Esophagus squamous epithelium (tissue), 5 donors: ENCODE measurements at regions not wholly inside any gene's neighbourhood (a gene's known extent, or its start where the extent isn't known, plus 50 kb on each side); places are given as distances from the start of the nearest gene placed in this dataset.

Experiments used
- DNase-seq: peaks from one replicate; lab custom pipeline; 2025; lab: John Stamatoyannopoulos, UW
- H3K27ac ChIP-seq, 4 donors: fragments of 200-600 bp; sonication (generic); one replicate each; pipeline ENCODE4 v1.5.1; 2016 to 2019; ENCODE audit warnings: mild to moderate bottlenecking in 1 of 4
- H3K27me3 ChIP-seq, 4 donors: fragments of 200-600 bp; sonication (generic); 1 replicate in 3 of 4; 2 replicates in 1 of 4; pipeline versions ENCODE4 v1.5.1 to v1.6.0; 2017 to 2021; ENCODE audit warnings: antibody characterized with exemption in 1 of 4
- H3K36me3 ChIP-seq, 3 donors: fragments of 200-600 bp; sonication (generic); one replicate each; pipeline ENCODE4 v1.5.1; 2016 to 2019
- H3K4me1 ChIP-seq, 3 donors: fragments of 200-600 bp; sonication (generic); one replicate each; pipeline ENCODE4 v1.5.1; 2017 to 2019
- H3K4me3 ChIP-seq, 4 donors: fragments of 200-600 bp; sonication (generic); 1 replicate in 3 of 4; 2 replicates in 1 of 4; pipeline ENCODE4 v1.5.1; 2016 to 2019; ENCODE audit warnings: mild to moderate bottlenecking in 2 of 4, moderate library complexity in 1 of 4
- H3K9me3 ChIP-seq, 3 donors: fragments of 200-600 bp; sonication (generic); one replicate each; pipeline ENCODE4 v1.5.1; 2016 to 2019
- CTCF ChIP-seq, 6 experiments: fragments of 450-650 bp in 4 of 6; fragments of 200-600 bp in 2 of 6; sonication (generic) in 2 of 6; IDR thresholded peaks; one replicate each; pipeline ENCODE4 v1.5.1; 2016 to 2019; ENCODE audit warnings: antibody characterized with exemption in 6 of 6, mild to moderate bottlenecking in 4 of 6, moderate library complexity in 4 of 6
- POLR2A ChIP-seq, 4 donors: fragments of 450-650 bp; IDR thresholded peaks; one replicate each; pipeline ENCODE4 v1.6.1; 2017; ENCODE audit warnings: antibody characterized with exemption in 4 of 4, mild to moderate bottlenecking in 4 of 4, moderate library complexity in 3 of 4
- WGBS, 2 donors: methylation state at CpG; one replicate each; pipeline ENCODE4 v1.1.5; 2018; 5-methylcytosine and 5-hydroxymethylcytosine counted together
- intact Hi-C: fragments of 100-400 bp; cut with DNase I; formaldehyde crosslinking; loops from one replicate; pipeline ENCODE4 v1.15.0; 2022
- donor health status: DM: yes; HTN: yes; CAD: no.

GRCh38 chr2:136715146-136715545, 50.2 kb upstream of the THSD7B start:
- no peak for DNase-seq
- 91 to 95% methylated on average over 1 of the region's 1 CpG for WGBS, 2 donors
- intact Hi-C loops, result no loop called here
- H3K27me3 ChIP-seq, result no peaks in the 10 kb centered on the region
- TF ChIP-seq POLR2A (IDR thresholded peaks at IDR 0.05) (no peak), CTCF (IDR thresholded peaks at IDR 0.05) (no peak)
- H3K4me3 ChIP-seq, result no peak overlapping the region
- H3K36me3 ChIP-seq, result no peaks in the 10 kb centered on the region
- H3K4me1 ChIP-seq, result no peaks in the 10 kb centered on the region
- H3K27ac ChIP-seq, result no peak overlapping the region
- H3K9me3 ChIP-seq, result no peaks in the 10 kb centered on the region

- Histone ChIP-seq H3K4me3 (no peak overlapping the region), H3K36me3 (no peaks in the 10 kb centered on the region), H3K4me1 (no peaks in the 10 kb centered on the region), H3K9me3 (no peaks in the 10 kb centered on the region), H3K27ac (no peak overlapping the region), H3K27me3 (no peaks in the 10 kb centered on the region)
- TF ChIP-seq POLR2A (IDR thresholded peaks at IDR 0.05), result no peak
- no peak for TF ChIP-seq CTCF (IDR thresholded peaks at IDR 0.05)
- WGBS, 2 donors, result 69 to 82% methylated on average over 2 of the region's 2 CpGs
- DNase-seq, result no peak
- intact Hi-C loops, result no loop called here
Observed at GRCh38 chr2:136714452-136714951, 50.8 kb upstream of the THSD7B start.

- intact Hi-C loops, result no loop called here
- 25 to 42% methylated on average over 2 of the region's 2 CpGs for WGBS, 2 donors
- Histone ChIP-seq H3K4me1 (no peaks in the 10 kb centered on the region), H3K4me3 (no peak overlapping the region), H3K27ac (no peak overlapping the region), H3K9me3 (no peaks in the 10 kb centered on the region), H3K36me3 (no peaks in the 10 kb centered on the region), H3K27me3 (no peaks in the 10 kb centered on the region)
- TF ChIP-seq POLR2A (IDR thresholded peaks at IDR 0.05) (no peak), CTCF (IDR thresholded peaks at IDR 0.05) (no peak)
- no peak for DNase-seq
Observed at GRCh38 chr2:136713739-136714138, 51.6 kb upstream of the THSD7B start.

- Histone ChIP-seq H3K27me3 (no peaks in the 10 kb centered on the region), H3K27ac (no peak overlapping the region), H3K4me1 (peaks cover 0 to 7% (median 0%) of the 10 kb centered on the region in 3 donors), H3K36me3 (no peaks in the 10 kb centered on the region), H3K9me3 (peaks cover 0 to 11% (median 0%) of the 10 kb centered on the region in 3 donors), H3K4me3 (no peak overlapping the region)
- DNase-seq, result no peak
- intact Hi-C loops, result no loop called here
- 75 to 86% methylated on average over 3 of the region's 3 CpGs for WGBS, 2 donors
- TF ChIP-seq CTCF (IDR thresholded peaks at IDR 0.05), result no peak
- no peak for TF ChIP-seq POLR2A (IDR thresholded peaks at IDR 0.05)
Observed at GRCh38 chr2:136705336-136705735, 60.0 kb upstream of the THSD7B start.

- intact Hi-C loops, result no loop called here
- no peak overlapping the region for H3K27ac ChIP-seq
- peaks cover 0 to 7% (median 0%) of the 10 kb centered on the region in 3 donors for H3K4me1 ChIP-seq
- DNase-seq, result no peak
- WGBS, 2 donors, result 23 to 26% methylated on average over 2 of the region's 2 CpGs
- peaks cover 0 to 11% (median 0%) of the 10 kb centered on the region in 3 donors for H3K9me3 ChIP-seq
- no peaks in the 10 kb centered on the region for H3K36me3 ChIP-seq
- H3K27me3 ChIP-seq, result no peaks in the 10 kb centered on the region
- H3K4me3 ChIP-seq, result no peak overlapping the region
- TF ChIP-seq CTCF (IDR thresholded peaks at IDR 0.05), result no peak
- no peak for TF ChIP-seq POLR2A (IDR thresholded peaks at IDR 0.05)
Observed at GRCh38 chr2:136703214-136703613, 62.1 kb upstream of the THSD7B start.
